Activated CD8-positive, alpha-beta T cell treated with anti-CD3 and anti-CD28 coated beads, Interleukin-2, amount 10 ng/mL, durations not matched to agents 7 days and 5 days (primary cell): ENCODE measurements at regions not wholly inside any gene's neighbourhood (a gene's known extent, or its start where the extent isn't known, plus 50 kb on each side); places are given as distances from the start of the nearest gene placed in this dataset.

Source experiments
- ATAC-seq: fragments of 150-1000 bp; cut with Tn5 transposase; one replicate; pipeline ENCODE4 v1.10.0; 2021; ENCODE audit warnings: moderate library complexity
- CTCF ChIA-PET: fragments of 350-600 bp; sonication (Branson Sonifier 250); formaldehyde crosslinking; loops from one replicate; lab custom pipeline; 2021; ENCODE audit warnings: antibody characterized with exemption; lab: Charles Lee
- POLR2A ChIA-PET: fragments of 350-600 bp; sonication (Branson Sonifier 250); formaldehyde crosslinking; loops from one replicate; lab custom pipeline; 2021; ENCODE audit warnings: antibody characterized with exemption; lab: Charles Lee
- DNase-seq: peaks from one replicate; pipeline ENCODE4 v3.0.0-alpha.2; 2020
- H3K27ac Mint-ChIP-seq: one replicate; pipeline ENCODE4 v1.8.0; 2021; ENCODE audit warnings: mild to moderate bottlenecking, mixed read lengths
- H3K27me3 Mint-ChIP-seq: one replicate; pipeline ENCODE4 v1.8.0; 2021; ENCODE audit warnings: low read depth, mixed read lengths
- H3K36me3 Mint-ChIP-seq: one replicate; pipeline ENCODE4 v1.8.0; 2021; ENCODE audit warnings: low read depth, mixed read lengths
- H3K4me1 Mint-ChIP-seq: one replicate; pipeline ENCODE4 v1.8.0; 2021; ENCODE audit warnings: low read depth, mixed read lengths
- H3K4me3 Mint-ChIP-seq: one replicate; pipeline ENCODE4 v1.8.0; 2021; ENCODE audit warnings: mild to moderate bottlenecking, mixed read lengths
- H3K9me3 Mint-ChIP-seq: one replicate; pipeline ENCODE4 v1.8.0; 2022; ENCODE audit warnings: mixed read lengths; ENCODE audit not compliant: insufficient read depth

- Mint-ChIP-seq H3K27ac (no peak overlapping the region), H3K4me3 (no peak overlapping the region), H3K4me1 (no peaks in the 10 kb centered on the region), H3K36me3 (no peaks in the 10 kb centered on the region), H3K27me3 (no peaks in the 10 kb centered on the region), H3K9me3 (peaks cover 3% of the 10 kb centered on the region)
- ChIA-PET CTCF (no interaction called here), POLR2A (no interaction called here)
- DNase-seq (no peak), ATAC-seq (no peak)
Measured at GRCh38 chr6:145247692-145248419, 487.5 kb downstream of the EPM2A start.

- Mint-ChIP-seq H3K4me1 (no peaks in the 10 kb centered on the region), H3K4me3 (no peak overlapping the region), H3K27me3 (no peaks in the 10 kb centered on the region), H3K36me3 (no peaks in the 10 kb centered on the region), H3K9me3 (peaks cover 3% of the 10 kb centered on the region), H3K27ac (no peak overlapping the region)
- ATAC-seq: no peak
- CTCF ChIA-PET: no interaction called here
- DNase-seq: no peak
- POLR2A ChIA-PET: no interaction called here
Measured at GRCh38 chr6:145250436-145250835, 484.9 kb downstream of the EPM2A start.

DNA sequence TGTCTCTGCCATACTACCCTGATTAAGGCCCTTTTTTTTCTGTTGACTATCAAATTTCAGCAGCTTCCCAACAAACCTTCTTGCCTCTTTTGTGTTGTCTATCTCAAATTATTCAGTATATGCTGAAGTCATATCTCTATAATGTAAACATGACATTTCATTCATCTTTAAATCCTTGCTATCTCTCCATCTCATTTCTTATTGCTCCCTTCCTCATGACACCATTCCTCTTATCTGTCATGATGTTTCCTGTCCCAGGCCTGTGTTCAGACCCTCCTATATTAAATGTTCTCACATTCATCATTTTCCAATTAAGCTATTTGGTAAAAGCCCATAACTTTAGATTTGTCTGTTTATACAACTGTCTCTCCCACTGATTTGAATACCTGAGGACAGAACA is 482.6 kb downstream of the EPM2A start:
- no peak overlapping the region for H3K27ac Mint-ChIP-seq
- H3K4me3 Mint-ChIP-seq: no peak overlapping the region
- H3K4me1 Mint-ChIP-seq: no peaks in the 10 kb centered on the region
- no peak for ATAC-seq
- ChIA-PET CTCF (no interaction called here), POLR2A (no interaction called here)
- no peaks in the 10 kb centered on the region for H3K27me3 Mint-ChIP-seq
- no peak for DNase-seq
- no peaks in the 10 kb centered on the region for H3K36me3 Mint-ChIP-seq
- peaks cover 3% of the 10 kb centered on the region for H3K9me3 Mint-ChIP-seq

DNA sequence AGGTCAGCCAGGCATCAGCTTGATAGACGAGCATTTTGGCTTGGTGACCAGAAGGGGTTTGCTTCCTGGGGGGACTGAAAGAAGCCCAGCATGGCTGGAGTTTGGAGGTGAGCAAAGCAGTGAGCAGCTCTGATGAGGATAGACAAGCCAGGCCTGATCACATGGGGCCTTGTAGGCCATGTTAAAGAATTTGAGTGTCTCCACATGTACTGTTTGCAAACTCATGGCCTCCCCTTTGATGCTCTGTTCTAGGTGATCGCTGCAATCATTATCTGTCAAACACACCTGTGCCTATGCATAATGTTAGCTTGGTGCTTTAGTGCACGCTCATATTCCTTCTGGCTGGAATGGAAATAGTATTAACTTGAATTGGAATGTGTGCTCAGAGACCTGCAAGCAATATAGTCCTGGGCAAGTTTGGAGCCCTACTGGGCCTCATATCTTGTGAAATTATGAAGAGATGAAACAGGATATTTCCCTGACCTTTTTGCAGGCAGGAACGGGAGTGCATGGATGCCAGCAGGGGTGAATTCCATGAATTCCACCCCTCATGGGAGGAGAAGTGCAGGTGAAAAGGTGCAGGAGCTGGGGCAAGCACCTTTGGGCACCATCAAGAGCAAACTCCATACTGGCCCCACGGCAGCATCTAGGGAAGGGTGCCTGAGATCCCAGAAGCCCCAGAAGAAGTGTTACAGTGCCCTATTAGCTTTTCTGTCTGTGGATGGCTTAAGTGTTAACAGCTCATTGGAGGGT is 480.5 kb downstream of the EPM2A start:
- Mint-ChIP-seq H3K4me1 (no peaks in the 10 kb centered on the region), H3K27ac (no peak overlapping the region), H3K27me3 (no peaks in the 10 kb centered on the region), H3K36me3 (no peaks in the 10 kb centered on the region), H3K4me3 (no peak overlapping the region), H3K9me3 (no peaks in the 10 kb centered on the region)
- POLR2A ChIA-PET: no interaction called here
- ATAC-seq: no peak
- no peak for DNase-seq
- CTCF ChIA-PET: no interaction called here

- ChIA-PET POLR2A (no interaction called here), CTCF (no interaction called here)
- Mint-ChIP-seq H3K36me3 (no peaks in the 10 kb centered on the region), H3K4me1 (no peaks in the 10 kb centered on the region), H3K27me3 (no peaks in the 10 kb centered on the region), H3K4me3 (no peak overlapping the region), H3K9me3 (no peaks in the 10 kb centered on the region), H3K27ac (no peak overlapping the region)
- no peak for ATAC-seq
- no peak for DNase-seq
Measured at GRCh38 chr6:145257704-145258103, 477.6 kb downstream of the EPM2A start.

GRCh38 chr6:145258122-145258521 is 477.2 kb downstream of the EPM2A start:
- DNase-seq (no peak), ATAC-seq (no peak)
- H3K9me3 Mint-ChIP-seq: no peaks in the 10 kb centered on the region
- POLR2A ChIA-PET: no interaction called here
- no peaks in the 10 kb centered on the region for H3K36me3 Mint-ChIP-seq
- CTCF ChIA-PET: no interaction called here
- H3K4me3 Mint-ChIP-seq: no peak overlapping the region
- H3K27ac Mint-ChIP-seq: no peak overlapping the region
- no peaks in the 10 kb centered on the region for H3K27me3 Mint-ChIP-seq
- H3K4me1 Mint-ChIP-seq: no peaks in the 10 kb centered on the region

- ChIA-PET CTCF (no interaction called here), POLR2A (no interaction called here)
- Mint-ChIP-seq H3K27ac (no peak overlapping the region), H3K4me1 (no peaks in the 10 kb centered on the region), H3K27me3 (no peaks in the 10 kb centered on the region), H3K36me3 (no peaks in the 10 kb centered on the region), H3K4me3 (no peak overlapping the region), H3K9me3 (no peaks in the 10 kb centered on the region)
- ATAC-seq (no peak), DNase-seq (no peak)
Measured at GRCh38 chr6:145260484-145261175, 474.7 kb downstream of the EPM2A start.

- H3K4me3 Mint-ChIP-seq: no peak overlapping the region
- no peaks in the 10 kb centered on the region for H3K36me3 Mint-ChIP-seq
- no peaks in the 10 kb centered on the region for H3K27me3 Mint-ChIP-seq
- POLR2A ChIA-PET: no interaction called here
- ATAC-seq (no peak), DNase-seq (no peak)
- H3K4me1 Mint-ChIP-seq: no peaks in the 10 kb centered on the region
- H3K9me3 Mint-ChIP-seq: no peaks in the 10 kb centered on the region
- no peak overlapping the region for H3K27ac Mint-ChIP-seq
- CTCF ChIA-PET: no interaction called here
Measured at GRCh38 chr6:145261758-145262157, 473.6 kb downstream of the EPM2A start.

GRCh38 chr6:145262771-145263170 is 472.5 kb downstream of the EPM2A start:
- no peak overlapping the region for H3K27ac Mint-ChIP-seq
- no peak for DNase-seq
- no peaks in the 10 kb centered on the region for H3K9me3 Mint-ChIP-seq
- ChIA-PET CTCF (no interaction called here), POLR2A (no interaction called here)
- no peaks in the 10 kb centered on the region for H3K36me3 Mint-ChIP-seq
- no peak for ATAC-seq
- no peak overlapping the region for H3K4me3 Mint-ChIP-seq
- H3K27me3 Mint-ChIP-seq: no peaks in the 10 kb centered on the region
- no peaks in the 10 kb centered on the region for H3K4me1 Mint-ChIP-seq

GRCh38 chr6:145263778-145264211 is 471.5 kb downstream of the EPM2A start:
- Mint-ChIP-seq H3K4me3 (no peak overlapping the region), H3K36me3 (no peaks in the 10 kb centered on the region)
- CTCF ChIA-PET: no interaction called here

DNA sequence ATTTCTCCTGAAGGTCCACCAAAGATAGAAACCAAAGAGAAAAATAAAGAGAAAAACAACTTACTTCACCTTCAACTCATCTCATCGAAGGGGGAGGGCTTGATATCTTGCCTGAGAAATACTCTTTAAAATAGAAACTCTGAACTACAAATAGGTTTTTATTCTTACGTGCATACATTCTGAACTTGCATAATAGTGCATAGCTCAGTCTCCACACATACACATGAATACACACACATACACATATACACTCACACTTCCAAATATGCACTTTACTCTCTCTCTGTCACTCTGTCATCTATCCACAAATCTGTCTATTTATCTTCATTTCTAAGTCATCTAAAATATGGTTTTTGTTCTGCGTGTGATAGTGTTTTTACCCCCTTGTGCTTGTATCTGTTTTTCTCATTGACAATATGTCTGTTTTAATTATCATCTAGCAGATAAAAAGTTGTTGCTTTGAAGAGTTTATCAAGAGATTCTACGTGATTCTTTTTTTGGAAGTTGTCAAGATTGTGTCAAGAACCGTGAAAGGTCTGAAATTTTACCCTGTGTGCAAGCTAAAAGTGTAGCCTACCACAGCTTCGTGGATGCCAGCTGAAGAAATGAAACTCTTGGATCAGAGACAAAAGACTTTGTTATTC is 468.8 kb downstream of the EPM2A start:
- POLR2A ChIA-PET: no interaction called here
- DNase-seq (no peak), ATAC-seq (no peak)
- CTCF ChIA-PET: no interaction called here
- no peak overlapping the region for H3K27ac Mint-ChIP-seq
- no peaks in the 10 kb centered on the region for H3K9me3 Mint-ChIP-seq
- H3K4me1 Mint-ChIP-seq: no peaks in the 10 kb centered on the region
- no peaks in the 10 kb centered on the region for H3K27me3 Mint-ChIP-seq
- no peak overlapping the region for H3K4me3 Mint-ChIP-seq
- no peaks in the 10 kb centered on the region for H3K36me3 Mint-ChIP-seq

More at GRCh38 chr6:145263778-145264211, 471.5 kb downstream of the EPM2A start:
- Mint-ChIP-seq H3K27ac (no peak overlapping the region), H3K9me3 (no peaks in the 10 kb centered on the region), H3K27me3 (no peaks in the 10 kb centered on the region), H3K4me1 (no peaks in the 10 kb centered on the region)
- POLR2A ChIA-PET: no interaction called here
- ATAC-seq (no peak), DNase-seq (no peak)
